GM13976 (cell line): ENCODE measurements at regions not wholly inside any gene's neighbourhood (a gene's known extent, or its start where the extent isn't known, plus 50 kb on each side); places are given as distances from the start of the nearest gene placed in this dataset.

Experiments used
- DNase-seq: peaks from one replicate; pipeline ENCODE4 v3.0.0; 2012; ENCODE audit warnings: low spot score
- CTCF ChIP-seq: IDR thresholded peaks from 2 replicates; pipeline ENCODE4 v1.5.1; 2012; ENCODE audit warnings: borderline replicate concordance, mild to moderate bottlenecking; ENCODE audit not compliant: insufficient read depth; ENCODE audit errors: extremely low read depth, missing control alignments, control extremely low read depth
- in situ Hi-C: fragments of 300-500 bp; cut with MboI; formaldehyde crosslinking; loops from one replicate; pipeline ENCODE4 v1.12.0; 2022; ENCODE audit warnings: low sequenced_read_pairs, mixed read lengths, inconsistent platforms; ENCODE audit not compliant: unreplicated experiment

DNA sequence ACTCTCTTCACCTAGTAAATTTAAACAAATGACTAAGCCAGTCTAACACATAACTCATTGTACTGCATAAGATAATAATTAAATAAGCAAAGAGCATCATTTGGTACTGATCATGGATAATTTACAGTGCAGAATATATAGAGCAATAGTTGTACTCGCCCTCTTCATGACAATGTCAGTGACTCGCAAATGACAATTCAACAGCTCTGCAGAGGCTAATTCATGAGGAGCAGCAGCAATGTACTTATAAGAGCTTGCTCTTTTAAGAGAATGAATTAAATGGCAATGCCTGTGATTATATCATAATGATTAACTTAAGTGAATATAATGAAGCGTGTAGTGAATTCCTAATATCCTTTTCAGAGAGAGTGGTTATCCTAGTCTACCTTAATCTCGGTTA is 284.5 kb upstream of the PCDH20 start:
- no peak for DNase-seq
- in situ Hi-C loops = no loop called here
- TF ChIP-seq CTCF = no peak

DNA sequence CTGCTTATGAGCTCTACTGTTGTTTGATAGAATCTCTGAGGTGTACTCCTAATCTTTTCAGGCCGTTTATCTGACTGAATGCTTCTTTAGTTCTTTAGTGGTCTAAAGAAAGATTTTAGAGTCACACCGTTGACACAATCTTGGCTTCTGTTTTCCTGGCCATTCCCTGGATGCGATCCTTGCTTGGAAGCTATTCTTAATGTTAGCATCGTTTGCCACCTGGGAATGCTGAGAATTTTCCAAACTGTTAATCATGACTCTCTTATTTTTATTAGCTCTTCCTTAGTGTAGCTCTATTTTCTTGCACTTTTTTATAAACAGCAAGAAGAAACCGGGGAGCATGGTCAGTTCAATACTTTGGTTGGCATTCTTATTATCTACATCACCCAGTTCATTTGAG is 281.0 kb upstream of the PCDH20 start:
- TF ChIP-seq CTCF = no peak
- in situ Hi-C loops = no loop called here
- DNase-seq = no peak

GRCh38 chr13:61695147-61695546 is 279.5 kb upstream of the PCDH20 start:
- TF ChIP-seq CTCF = no peak
- in situ Hi-C loops = no loop called here
- no peak for DNase-seq

- in situ Hi-C loops = no loop called here
- no peak for DNase-seq
- no peak for TF ChIP-seq CTCF
Observed at GRCh38 chr13:61692691-61693090, 277.0 kb upstream of the PCDH20 start.

DNA sequence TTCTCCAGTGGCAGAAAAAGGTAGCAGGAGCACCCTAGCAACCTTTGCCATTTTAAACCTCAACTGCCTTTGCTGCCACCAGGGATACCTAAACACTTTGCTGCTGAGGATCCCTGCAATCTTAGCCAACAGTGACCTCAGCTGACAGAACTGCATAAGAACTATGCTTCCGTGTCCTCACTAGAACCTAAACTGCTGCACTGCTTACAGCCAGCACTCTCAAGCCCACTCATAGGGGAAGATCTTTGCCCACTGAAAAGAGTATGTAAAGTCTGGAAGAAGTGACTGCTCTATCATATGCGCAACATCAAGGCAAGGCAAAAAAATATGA is 270.0 kb upstream of the PCDH20 start:
- no peak for TF ChIP-seq CTCF
- no peak for DNase-seq
- in situ Hi-C loops = no loop called here

- no peak for TF ChIP-seq CTCF
- no peak for DNase-seq
- in situ Hi-C loops = no loop called here
Observed at GRCh38 chr13:61684976-61685681, 269.5 kb upstream of the PCDH20 start.

GRCh38 chr13:61672756-61673155 is 257.1 kb upstream of the PCDH20 start:
- DNase-seq = no peak
- in situ Hi-C loops = no loop called here
- no peak for TF ChIP-seq CTCF
